Hindlimb muscle (tissue), 1 donor: ENCODE measurements at regions not wholly inside any gene's neighbourhood (a gene's known extent, or its start where the extent isn't known, plus 50 kb on each side); places are given as distances from the start of the nearest gene placed in this dataset.
A peak's percentile ranks its signal among the peaks of the same experiment; 100 is the strongest.

Source experiments
- DNase-seq: peaks from one replicate; pipeline ENCODE4 v3.0.0-alpha.2; 2013

GRCh38 chr15:73001840-73002239 is 50.4 kb upstream of the NEO1 start:
- no peak for DNase-seq

GRCh38 chr15:73000293-73000692 is 52.0 kb upstream of the NEO1 start:
- DNase-seq = no peak

- DNase-seq = no peak
These were observed 52.7 kb upstream of the NEO1 start for GRCh38 chr15:72999586-72999985.

- DNase-seq = no peak
These were observed 53.4 kb upstream of the NEO1 start for GRCh38 chr15:72998681-72999466.

GRCh38 chr15:72998226-72998625 is 54.0 kb upstream of the NEO1 start:
- no peak for DNase-seq

- DNase-seq = no peak
These were observed 56.4 kb upstream of the NEO1 start for GRCh38 chr15:72995849-72996248.

GRCh38 chr15:72994534-72995177 is 57.6 kb upstream of the NEO1 start:
- DNase-seq = peak; percentile 49

GRCh38 chr15:72992841-72993252 is 59.4 kb upstream of the NEO1 start:
- no peak for DNase-seq

- no peak for DNase-seq
These were observed 61.2 kb upstream of the NEO1 start for GRCh38 chr15:72991026-72991425.

GRCh38 chr15:72983801-72984545 is 68.3 kb upstream of the NEO1 start:
- no peak for DNase-seq

GRCh38 chr15:72982714-72983113 is 69.5 kb upstream of the NEO1 start:
- peak; percentile 48 for DNase-seq

- DNase-seq = no peak
These were observed 71.6 kb upstream of the NEO1 start for GRCh38 chr15:72980661-72981060.

GRCh38 chr15:72979791-72980190 is 72.5 kb upstream of the NEO1 start:
- no peak for DNase-seq

GRCh38 chr15:72979308-72979707 is 73.0 kb upstream of the NEO1 start:
- DNase-seq = no peak

- DNase-seq = no peak
These were observed 74.0 kb upstream of the NEO1 start for GRCh38 chr15:72978223-72978622.

- no peak for DNase-seq
These were observed 79.9 kb upstream of the NEO1 start for GRCh38 chr15:72972362-72972761.

- DNase-seq = peak; percentile 34
These were observed 80.5 kb upstream of the NEO1 start for GRCh38 chr15:72971766-72972165.

- DNase-seq = peak; percentile 21
These were observed 81.1 kb upstream of the NEO1 start for GRCh38 chr15:72970933-72971760.

GRCh38 chr15:72968531-72968922 is 83.7 kb upstream of the NEO1 start:
- DNase-seq = no peak

GRCh38 chr15:72967811-72968530 is 84.3 kb upstream of the NEO1 start:
- no peak for DNase-seq

GRCh38 chr15:72967397-72967796 is 84.9 kb upstream of the NEO1 start:
- DNase-seq = no peak

GRCh38 chr15:72966641-72967040 is 85.6 kb upstream of the NEO1 start:
- DNase-seq = no peak
